Skeletal muscle tissue (tissue), 3 donors: ENCODE measurements at regions not wholly inside any gene's neighbourhood (a gene's known extent, or its start where the extent isn't known, plus 50 kb on each side); places are given as distances from the start of the nearest gene placed in this dataset.

Experiments used
- H3K27ac ChIP-seq: one replicate; pipeline ENCODE4 v1.7.0; 2013; ENCODE audit warnings: mild to moderate bottlenecking, low read depth, low read length, inconsistent platforms
- H3K27me3 ChIP-seq, 3 donors: one replicate each; pipeline ENCODE4 v1.7.0; 2013; ENCODE audit warnings: low read length in 3 of 3; ENCODE audit not compliant: control insufficient read depth in 3 of 3, insufficient read depth in 3 of 3
- H3K36me3 ChIP-seq, 3 donors: one replicate each; pipeline ENCODE4 v1.7.0; 2013; ENCODE audit warnings: low read length in 3 of 3; ENCODE audit not compliant: control insufficient read depth in 3 of 3, insufficient read depth in 3 of 3
- H3K4me1 ChIP-seq, 3 donors: one replicate each; pipeline ENCODE4 v1.7.0; 2013; ENCODE audit warnings: low read length in 3 of 3, mild to moderate bottlenecking in 3 of 3; ENCODE audit not compliant: control insufficient read depth in 3 of 3, insufficient read depth in 3 of 3
- H3K4me3 ChIP-seq, 3 donors: one replicate each; pipeline ENCODE4 v1.7.0; 2013; ENCODE audit warnings: low read length in 3 of 3
- H3K9ac ChIP-seq, 3 donors: one replicate each; pipeline ENCODE4 v1.7.0; 2013; ENCODE audit warnings: low read length in 3 of 3, mild to moderate bottlenecking in 3 of 3, moderate library complexity in 2 of 3, low read depth in 1 of 3
- H3K9me3 ChIP-seq, 3 donors: one replicate each; pipeline ENCODE4 v1.7.0; 2013; ENCODE audit warnings: low read length in 3 of 3; ENCODE audit not compliant: control insufficient read depth in 3 of 3
- donor health status: Osteomylitis.

GRCh38 chr11:105227363-105227762 is 87.8 kb upstream of the CARD18 start:
- H3K9ac ChIP-seq, result no peak overlapping the region
- no peaks in the 10 kb centered on the region for H3K4me1 ChIP-seq
- no peaks in the 10 kb centered on the region for H3K27me3 ChIP-seq
- no peak overlapping the region for H3K4me3 ChIP-seq
- H3K9me3 ChIP-seq, result no peaks in the 10 kb centered on the region
- H3K36me3 ChIP-seq, result no peaks in the 10 kb centered on the region
- H3K27ac ChIP-seq, result no peak overlapping the region

GRCh38 chr11:105226766-105227165 is 87.2 kb upstream of the CARD18 start:
- no peak overlapping the region for H3K9ac ChIP-seq
- H3K4me1 ChIP-seq, result no peaks in the 10 kb centered on the region
- no peaks in the 10 kb centered on the region for H3K27me3 ChIP-seq
- no peaks in the 10 kb centered on the region for H3K36me3 ChIP-seq
- no peak overlapping the region for H3K4me3 ChIP-seq
- H3K9me3 ChIP-seq, result no peaks in the 10 kb centered on the region
- H3K27ac ChIP-seq, result no peak overlapping the region

- H3K27ac ChIP-seq, result no peak overlapping the region
- H3K9me3 ChIP-seq, result no peaks in the 10 kb centered on the region
- H3K4me3 ChIP-seq, result no peak overlapping the region
- no peaks in the 10 kb centered on the region for H3K4me1 ChIP-seq
- H3K27me3 ChIP-seq, result no peaks in the 10 kb centered on the region
- no peak overlapping the region for H3K9ac ChIP-seq
- H3K36me3 ChIP-seq, result no peaks in the 10 kb centered on the region
These were observed 86.5 kb upstream of the CARD18 start for GRCh38 chr11:105226091-105226490.

GRCh38 chr11:105224482-105225253 is 85.1 kb upstream of the CARD18 start:
- Histone ChIP-seq H3K27ac (no peak overlapping the region), H3K4me3 (no peak overlapping the region), H3K27me3 (no peaks in the 10 kb centered on the region), H3K9me3 (no peaks in the 10 kb centered on the region), H3K36me3 (no peaks in the 10 kb centered on the region), H3K4me1 (no peaks in the 10 kb centered on the region), H3K9ac (no peak overlapping the region)

- Histone ChIP-seq H3K4me1 (no peaks in the 10 kb centered on the region), H3K27me3 (no peaks in the 10 kb centered on the region), H3K36me3 (no peaks in the 10 kb centered on the region), H3K9ac (no peak overlapping the region), H3K4me3 (no peak overlapping the region), H3K9me3 (no peaks in the 10 kb centered on the region), H3K27ac (no peak overlapping the region)
These were observed 80.6 kb upstream of the CARD18 start for GRCh38 chr11:105220121-105220520.

- no peaks in the 10 kb centered on the region for H3K9me3 ChIP-seq
- no peak overlapping the region for H3K27ac ChIP-seq
- H3K27me3 ChIP-seq, result no peaks in the 10 kb centered on the region
These were observed 80.1 kb upstream of the CARD18 start for GRCh38 chr11:105219670-105220069.

GRCh38 chr11:105219269-105219668 is 79.7 kb upstream of the CARD18 start:
- no peaks in the 10 kb centered on the region for H3K9me3 ChIP-seq
- no peaks in the 10 kb centered on the region for H3K27me3 ChIP-seq
- H3K4me3 ChIP-seq, result no peak overlapping the region
- H3K27ac ChIP-seq, result no peak overlapping the region
- no peak overlapping the region for H3K9ac ChIP-seq
- H3K4me1 ChIP-seq, result no peaks in the 10 kb centered on the region
- H3K36me3 ChIP-seq, result no peaks in the 10 kb centered on the region

More at GRCh38 chr11:105219670-105220069, 80.1 kb upstream of the CARD18 start:
- no peaks in the 10 kb centered on the region for H3K36me3 ChIP-seq
- H3K9ac ChIP-seq, result no peak overlapping the region
- no peak overlapping the region for H3K4me3 ChIP-seq
- H3K4me1 ChIP-seq, result no peaks in the 10 kb centered on the region

GRCh38 chr11:105215528-105215927 is 76.0 kb upstream of the CARD18 start:
- no peaks in the 10 kb centered on the region for H3K36me3 ChIP-seq
- no peaks in the 10 kb centered on the region for H3K27me3 ChIP-seq
- H3K9me3 ChIP-seq, result no peaks in the 10 kb centered on the region
- H3K9ac ChIP-seq, result no peak overlapping the region
- no peak overlapping the region for H3K27ac ChIP-seq
- H3K4me1 ChIP-seq, result no peaks in the 10 kb centered on the region
- no peak overlapping the region for H3K4me3 ChIP-seq

- H3K9ac ChIP-seq, result no peak overlapping the region
- no peak overlapping the region for H3K4me3 ChIP-seq
- H3K27me3 ChIP-seq, result no peaks in the 10 kb centered on the region
These were observed 72.4 kb upstream of the CARD18 start for GRCh38 chr11:105211806-105212554.

GRCh38 chr11:105208019-105208418 is 68.5 kb upstream of the CARD18 start:
- Histone ChIP-seq H3K36me3 (no peaks in the 10 kb centered on the region), H3K27me3 (no peaks in the 10 kb centered on the region), H3K4me1 (no peaks in the 10 kb centered on the region), H3K27ac (no peak overlapping the region), H3K9me3 (no peaks in the 10 kb centered on the region), H3K4me3 (no peak overlapping the region), H3K9ac (no peak overlapping the region)

More at GRCh38 chr11:105211806-105212554, 72.4 kb upstream of the CARD18 start:
- no peaks in the 10 kb centered on the region for H3K9me3 ChIP-seq
- H3K27ac ChIP-seq, result no peak overlapping the region
- no peaks in the 10 kb centered on the region for H3K4me1 ChIP-seq
- H3K36me3 ChIP-seq, result no peaks in the 10 kb centered on the region
